Spleen (tissue), 7 donors: ENCODE measurements at regions not wholly inside any gene's neighbourhood (a gene's known extent, or its start where the extent isn't known, plus 50 kb on each side); places are given as distances from the start of the nearest gene placed in this dataset.

ENCODE experiments used
- POLR2A ChIP-seq, 3 donors: fragments of 450-650 bp; IDR thresholded peaks; one replicate each; pipeline ENCODE4 v1.5.1; 2017; ENCODE audit warnings: antibody characterized with exemption in 3 of 3, mild to moderate bottlenecking in 1 of 3
- TF ChIP-seq, protein P1 (sequence below), 11 experiments: fragments of 200-600 bp in 7 of 11; fragments of 450-650 bp in 4 of 11; sonication (generic) in 4 of 11; IDR thresholded peaks in 8 of 11; conservative IDR thresholded peaks in 3 of 11; 1 replicate in 7 of 11; 2 replicates in 4 of 11; pipeline versions ENCODE4 v1.4.0 to v1.8.0; 2016 to 2021; ENCODE audit warnings: antibody characterized with exemption in 11 of 11, inconsistent platforms in 4 of 11, mild to moderate bottlenecking in 1 of 11
- donor health status: DM: no; HTN: no; CAD: no; lungs with moderate emphysema.
- donor health status: DM: no; HTN: no; CAD: no.
- donor health status: DM: no; HTN: no; CAD: no.

DNA sequence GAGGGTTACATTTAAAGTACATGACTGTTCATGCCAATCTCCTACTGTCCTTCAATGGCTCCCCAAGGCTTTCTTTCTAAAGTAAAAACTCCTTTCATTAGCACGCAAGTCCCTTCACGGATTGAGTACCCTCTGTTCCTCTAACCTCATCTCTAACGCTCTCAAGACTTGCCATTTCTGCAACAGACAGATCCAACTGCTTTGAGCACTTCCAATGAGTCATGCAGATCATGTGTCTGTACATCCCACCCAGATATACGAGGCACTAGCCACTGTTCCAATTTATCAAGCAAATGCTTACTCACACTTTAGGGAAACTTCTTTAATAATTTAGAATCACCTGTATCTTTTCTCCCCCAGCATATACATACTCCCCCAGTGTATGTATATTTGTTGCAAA lies 332.5 kb upstream of the ZFP42 start:
- TF ChIP-seq, protein P1, sequence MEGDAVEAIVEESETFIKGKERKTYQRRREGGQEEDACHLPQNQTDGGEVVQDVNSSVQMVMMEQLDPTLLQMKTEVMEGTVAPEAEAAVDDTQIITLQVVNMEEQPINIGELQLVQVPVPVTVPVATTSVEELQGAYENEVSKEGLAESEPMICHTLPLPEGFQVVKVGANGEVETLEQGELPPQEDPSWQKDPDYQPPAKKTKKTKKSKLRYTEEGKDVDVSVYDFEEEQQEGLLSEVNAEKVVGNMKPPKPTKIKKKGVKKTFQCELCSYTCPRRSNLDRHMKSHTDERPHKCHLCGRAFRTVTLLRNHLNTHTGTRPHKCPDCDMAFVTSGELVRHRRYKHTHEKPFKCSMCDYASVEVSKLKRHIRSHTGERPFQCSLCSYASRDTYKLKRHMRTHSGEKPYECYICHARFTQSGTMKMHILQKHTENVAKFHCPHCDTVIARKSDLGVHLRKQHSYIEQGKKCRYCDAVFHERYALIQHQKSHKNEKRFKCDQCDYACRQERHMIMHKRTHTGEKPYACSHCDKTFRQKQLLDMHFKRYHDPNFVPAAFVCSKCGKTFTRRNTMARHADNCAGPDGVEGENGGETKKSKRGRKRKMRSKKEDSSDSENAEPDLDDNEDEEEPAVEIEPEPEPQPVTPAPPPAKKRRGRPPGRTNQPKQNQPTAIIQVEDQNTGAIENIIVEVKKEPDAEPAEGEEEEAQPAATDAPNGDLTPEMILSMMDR (IDR thresholded peaks at IDR 0.05 in 8 of 11, conservative IDR thresholded peaks at IDR 0.05 in 3 of 11), result no peak
- no peak for TF ChIP-seq POLR2A (IDR thresholded peaks at IDR 0.05)
